ENCODE measurements at regions not wholly inside any gene's neighbourhood (a gene's known extent, or its start where the extent isn't known, plus 50 kb on each side); places are given as distances from the start of the nearest gene placed in this dataset.

DNA sequence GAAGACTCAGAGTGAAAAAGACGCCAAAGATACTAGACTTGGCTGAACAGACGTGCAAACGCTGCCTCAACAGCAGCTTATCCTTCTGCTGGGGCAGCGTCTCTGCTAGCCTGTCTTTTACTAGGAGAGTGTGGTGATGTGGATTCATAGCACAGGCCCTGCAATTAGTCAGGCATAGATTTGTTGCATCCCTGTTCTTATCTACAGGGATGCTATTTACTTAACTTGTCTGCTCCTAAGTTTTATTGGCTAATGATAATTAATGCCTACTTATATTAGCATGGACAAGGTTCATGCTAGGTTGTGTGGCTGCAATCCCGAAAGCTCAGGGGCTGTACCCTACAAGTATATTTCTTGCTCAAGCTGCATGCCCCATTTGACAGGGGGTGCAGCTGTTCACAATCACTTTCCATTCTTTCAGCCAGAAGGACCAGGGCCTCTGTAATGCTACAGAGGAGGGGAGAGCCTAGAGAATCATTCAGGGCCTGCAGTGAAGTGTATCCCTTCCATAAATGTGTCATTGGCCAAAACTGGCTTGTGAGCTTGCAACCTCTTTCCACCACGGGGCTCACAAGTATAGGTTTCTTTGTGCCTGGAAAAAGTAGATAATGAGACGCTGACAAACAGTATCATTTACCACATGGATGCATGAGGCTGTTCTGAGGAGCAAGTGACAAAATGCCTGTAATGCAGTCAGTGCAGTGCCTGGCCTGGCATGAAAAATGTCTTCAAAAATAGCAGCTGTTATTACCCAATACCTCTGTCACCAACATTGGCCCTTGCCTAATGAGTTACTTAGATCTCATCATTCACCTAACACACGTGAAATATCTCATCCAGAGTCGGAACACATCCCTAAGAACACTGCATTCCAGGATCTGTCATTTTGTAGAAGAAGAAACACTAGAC is 685.8 kb upstream of the API5 start (continued):
- TF ChIP-seq, protein P1, sequence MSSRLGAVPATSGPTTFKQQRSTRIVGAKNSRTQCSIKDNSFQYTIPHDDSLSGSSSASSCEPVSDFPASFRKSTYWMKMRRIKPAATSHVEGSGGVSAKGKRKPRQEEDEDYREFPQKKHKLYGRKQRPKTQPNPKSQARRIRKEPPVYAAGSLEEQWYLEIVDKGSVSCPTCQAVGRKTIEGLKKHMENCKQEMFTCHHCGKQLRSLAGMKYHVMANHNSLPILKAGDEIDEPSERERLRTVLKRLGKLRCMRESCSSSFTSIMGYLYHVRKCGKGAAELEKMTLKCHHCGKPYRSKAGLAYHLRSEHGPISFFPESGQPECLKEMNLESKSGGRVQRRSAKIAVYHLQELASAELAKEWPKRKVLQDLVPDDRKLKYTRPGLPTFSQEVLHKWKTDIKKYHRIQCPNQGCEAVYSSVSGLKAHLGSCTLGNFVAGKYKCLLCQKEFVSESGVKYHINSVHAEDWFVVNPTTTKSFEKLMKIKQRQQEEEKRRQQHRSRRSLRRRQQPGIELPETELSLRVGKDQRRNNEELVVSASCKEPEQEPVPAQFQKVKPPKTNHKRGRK (CRISPR knock-in tag; IDR thresholded peaks at IDR 0.05) = no peak
- no peak for TF ChIP-seq ZNF552 (CRISPR knock-in tag; IDR thresholded peaks at IDR 0.05; ENCODE audit: borderline replicate concordance)
- TF ChIP-seq ZKSCAN5 (CRISPR knock-in tag; IDR thresholded peaks at IDR 0.05) = no peak
- TF ChIP-seq HBP1 (CRISPR knock-in tag; IDR thresholded peaks at IDR 0.05; ENCODE audit: low read depth) = no peak
- no peak for TF ChIP-seq KMT2A (CRISPR knock-in tag; IDR thresholded peaks at IDR 0.05)
- no peak for TF ChIP-seq PHF5A (CRISPR knock-in tag; IDR thresholded peaks at IDR 0.05; ENCODE audit: low read depth, unreplicated experiment)
- TF ChIP-seq, protein P2, sequence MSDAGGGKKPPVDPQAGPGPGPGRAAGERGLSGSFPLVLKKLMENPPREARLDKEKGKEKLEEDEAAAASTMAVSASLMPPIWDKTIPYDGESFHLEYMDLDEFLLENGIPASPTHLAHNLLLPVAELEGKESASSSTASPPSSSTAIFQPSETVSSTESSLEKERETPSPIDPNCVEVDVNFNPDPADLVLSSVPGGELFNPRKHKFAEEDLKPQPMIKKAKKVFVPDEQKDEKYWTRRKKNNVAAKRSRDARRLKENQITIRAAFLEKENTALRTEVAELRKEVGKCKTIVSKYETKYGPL (CRISPR knock-in tag; IDR thresholded peaks at IDR 0.05) = no peak
- no peak for TF ChIP-seq MAFK (conservative IDR thresholded peaks at IDR 0.05 in 1 of 2, IDR thresholded peaks at IDR 0.05 in 1 of 2; ENCODE audit: low read length in 2 of 2)
- no peak for TF ChIP-seq BRF2 (CRISPR knock-in tag; IDR thresholded peaks at IDR 0.05)
